ENCODE measurements at regions not wholly inside any gene's neighbourhood (a gene's known extent, or its start where the extent isn't known, plus 50 kb on each side); places are given as distances from the start of the nearest gene placed in this dataset.
"Not testable (repeated sequence)": the region's sequence is repeated elsewhere in the genome, so short reads cannot be mapped to it uniquely, and the experiment has no call there.

- Mint-ChIP-seq H3K4me3 (peak overlapping the region; percentile 65 to 67), H3K27ac (peak overlapping the region; percentile 65 to 84), H3K9me3 (peaks cover 22 to 29% of the 10 kb centered on the region in 2 donors), H3K27me3 (no peaks in the 10 kb centered on the region), H3K4me1 (peaks cover 22% of the 10 kb centered on the region)
- ATAC-seq (no peak), DNase-seq (no peak)
Observed at GRCh38 chr2:61671561-61672315, 133.6 kb upstream of the XPO1 start.

- peak; percentile 92 for ATAC-seq
- no peak for DNase-seq
- Mint-ChIP-seq H3K4me1 (peaks cover 22% of the 10 kb centered on the region), H3K4me3 (peak overlapping the region; percentile 65 to 67), H3K9me3 (peaks cover 16 to 20% of the 10 kb centered on the region in 2 donors), H3K27me3 (no peaks in the 10 kb centered on the region), H3K27ac (peak overlapping the region; percentile 65 to 94)
Observed at GRCh38 chr2:61670591-61671501, 132.7 kb upstream of the XPO1 start.

- H3K4me3 Mint-ChIP-seq: no peak overlapping the region
- no peak overlapping the region for H3K27ac Mint-ChIP-seq
- no peaks in the 10 kb centered on the region for H3K9me3 Mint-ChIP-seq
- H3K27me3 Mint-ChIP-seq: no peaks in the 10 kb centered on the region
- ATAC-seq (no peak), DNase-seq (no peak)
- peaks cover 8% of the 10 kb centered on the region for H3K4me1 Mint-ChIP-seq
Observed at GRCh38 chr2:61664190-61664589, 126.0 kb upstream of the XPO1 start.

GRCh38 chr2:61662990-61663389, 124.8 kb upstream of the XPO1 start:
- H3K27ac Mint-ChIP-seq: no peak overlapping the region
- DNase-seq: no peak
- ATAC-seq: no peak

GRCh38 chr2:61660511-61661388, 122.6 kb upstream of the XPO1 start:
- Mint-ChIP-seq H3K4me3 (no peak overlapping the region), H3K4me1 (peaks cover 8% of the 10 kb centered on the region), H3K9me3 (no peaks in the 10 kb centered on the region), H3K27me3 (no peaks in the 10 kb centered on the region), H3K27ac (no peak overlapping the region)
- ATAC-seq: no peak
- DNase-seq: no peak

More at GRCh38 chr2:61662990-61663389, 124.8 kb upstream of the XPO1 start:
- Mint-ChIP-seq H3K27me3 (no peaks in the 10 kb centered on the region), H3K9me3 (no peaks in the 10 kb centered on the region), H3K4me3 (no peak overlapping the region), H3K4me1 (peaks cover 8% of the 10 kb centered on the region)

GRCh38 chr2:61658841-61659780, 121.0 kb upstream of the XPO1 start:
- ATAC-seq: no peak
- peak in 1 of 2 donors; percentile 4 for DNase-seq

GRCh38 chr2:61649946-61650345, 111.8 kb upstream of the XPO1 start:
- not testable (repeated sequence) for DNase-seq, H3K27ac Mint-ChIP-seq, H3K4me1 Mint-ChIP-seq, H3K27me3 Mint-ChIP-seq, ATAC-seq, H3K4me3 Mint-ChIP-seq
- peaks cover 7 to 21% of the 10 kb centered on the region in 2 donors for H3K9me3 Mint-ChIP-seq

More at GRCh38 chr2:61658841-61659780, 121.0 kb upstream of the XPO1 start:
- H3K27ac Mint-ChIP-seq: no peak overlapping the region
- H3K9me3 Mint-ChIP-seq: no peaks in the 10 kb centered on the region
- no peak overlapping the region for H3K4me3 Mint-ChIP-seq
- peaks cover 8% of the 10 kb centered on the region for H3K4me1 Mint-ChIP-seq
- no peaks in the 10 kb centered on the region for H3K27me3 Mint-ChIP-seq

- Mint-ChIP-seq H3K27me3 (no peaks in the 10 kb centered on the region), H3K27ac (no peak overlapping the region), H3K4me1 (no peaks in the 10 kb centered on the region), H3K4me3 (no peak overlapping the region), H3K9me3 (peaks cover 7 to 21% of the 10 kb centered on the region in 2 donors)
- DNase-seq (no peak), ATAC-seq (no peak)
Observed at GRCh38 chr2:61649021-61649420, 110.9 kb upstream of the XPO1 start.

- no peak for ATAC-seq
- H3K27ac Mint-ChIP-seq: peak overlapping the region in 1 of 2 donors; percentile 12
- H3K9me3 Mint-ChIP-seq: peaks cover 7 to 21% of the 10 kb centered on the region in 2 donors
Observed at GRCh38 chr2:61647044-61647443, 108.9 kb upstream of the XPO1 start.

GRCh38 chr2:61645911-61646310, 107.8 kb upstream of the XPO1 start:
- DNase-seq: no peak
- Mint-ChIP-seq H3K27ac (no peak overlapping the region), H3K27me3 (no peaks in the 10 kb centered on the region), H3K9me3 (peaks cover 7 to 21% of the 10 kb centered on the region in 2 donors), H3K4me1 (no peaks in the 10 kb centered on the region), H3K4me3 (no peak overlapping the region)
- ATAC-seq: no peak

More at GRCh38 chr2:61647044-61647443, 108.9 kb upstream of the XPO1 start:
- no peak overlapping the region for H3K4me3 Mint-ChIP-seq
- no peaks in the 10 kb centered on the region for H3K27me3 Mint-ChIP-seq
- no peaks in the 10 kb centered on the region for H3K4me1 Mint-ChIP-seq
- no peak for DNase-seq

- not testable (repeated sequence) for H3K27me3 Mint-ChIP-seq, H3K9me3 Mint-ChIP-seq, DNase-seq, H3K4me3 Mint-ChIP-seq, H3K27ac Mint-ChIP-seq, H3K4me1 Mint-ChIP-seq, ATAC-seq
Observed at GRCh38 chr2:61643153-61643552, 105.0 kb upstream of the XPO1 start.

GRCh38 chr2:61640406-61640805, 102.2 kb upstream of the XPO1 start:
- Mint-ChIP-seq H3K27me3 (no peaks in the 10 kb centered on the region), H3K27ac (no peak overlapping the region), H3K4me3 (no peak overlapping the region), H3K4me1 (no peaks in the 10 kb centered on the region), H3K9me3 (no peaks in the 10 kb centered on the region)
- DNase-seq (no peak), ATAC-seq (no peak)

- Mint-ChIP-seq H3K27me3 (no peaks in the 10 kb centered on the region), H3K4me1 (no peaks in the 10 kb centered on the region), H3K27ac (no peak overlapping the region), H3K4me3 (no peak overlapping the region), H3K9me3 (no peaks in the 10 kb centered on the region)
- DNase-seq: no peak
- ATAC-seq: no peak
Observed at GRCh38 chr2:61639721-61640120, 101.6 kb upstream of the XPO1 start.

GRCh38 chr2:61636686-61637085, 98.5 kb upstream of the XPO1 start:
- no peaks in the 10 kb centered on the region for H3K4me1 Mint-ChIP-seq
- H3K9me3 Mint-ChIP-seq: no peaks in the 10 kb centered on the region
- DNase-seq (no peak), ATAC-seq (no peak)
- H3K4me3 Mint-ChIP-seq: no peak overlapping the region
- no peaks in the 10 kb centered on the region for H3K27me3 Mint-ChIP-seq
- peak overlapping the region in 1 of 2 donors; percentile 14 for H3K27ac Mint-ChIP-seq
